Adrenal gland (tissue), 9 donors: ENCODE measurements at regions not wholly inside any gene's neighbourhood (a gene's known extent, or its start where the extent isn't known, plus 50 kb on each side); places are given as distances from the start of the nearest gene placed in this dataset.

Experiments
- DNase-seq, 7 donors: peaks; one replicate each; pipeline ENCODE4 v3.0.0-alpha.2; 2019 to 2020
- H3K27ac ChIP-seq, 5 donors: fragments of 200-600 bp; sonication (generic) in 4 of 5; 1 replicate in 3 of 5; 2 replicates in 2 of 5; pipeline versions ENCODE4 v1.5.1 to v1.8.0; 2016 to 2020; ENCODE audit warnings: mild to moderate bottlenecking in 1 of 5
- H3K27me3 ChIP-seq: fragments of 200-600 bp; 2 replicates; pipeline ENCODE4 v1.8.0; 2021
- H3K36me3 ChIP-seq, 2 donors: fragments of 200-600 bp; replicated peaks in 1 of 2; 1 replicate in 1 of 2; 2 replicates in 1 of 2; pipeline versions ENCODE4 v1.5.1 to v1.8.0; 2018 to 2022
- H3K4me1 ChIP-seq, 2 donors: fragments of 200-600 bp; replicated peaks in 1 of 2; 1 replicate in 1 of 2; 2 replicates in 1 of 2; pipeline versions ENCODE4 v1.5.1 to v1.8.0; 2018 to 2021
- H3K4me3 ChIP-seq, 4 donors: fragments of 200-600 bp; sonication (generic) in 3 of 4; one replicate each; pipeline ENCODE4 v1.5.1; 2016 to 2018
- H3K9me3 ChIP-seq, 3 donors: fragments of 200-600 bp; sonication (generic) in 1 of 3; replicated peaks in 1 of 3; 1 replicate in 2 of 3; 2 replicates in 1 of 3; pipeline versions ENCODE4 v1.5.1 to v1.8.0; 2016 to 2021
- CTCF ChIP-seq, 6 experiments: fragments of 450-650 bp in 4 of 6; fragments of 200-600 bp in 2 of 6; sonication (generic) in 1 of 6; IDR thresholded peaks; 1 replicate in 5 of 6; 2 replicates in 1 of 6; pipeline versions ENCODE4 v1.5.1 to v1.8.0; 2016 to 2021; ENCODE audit warnings: antibody characterized with exemption in 6 of 6, mild to moderate bottlenecking in 2 of 6, moderate library complexity in 1 of 6
- POLR2A ChIP-seq, 2 donors: fragments of 450-650 bp; IDR thresholded peaks; one replicate each; pipeline ENCODE4 v1.6.1; 2017; ENCODE audit warnings: antibody characterized with exemption in 2 of 2, mild to moderate bottlenecking in 2 of 2, moderate library complexity in 1 of 2
- WGBS, 4 donors: extraction: QIAGEN DNeasy Blood & Tissue Kit in 2 of 4; methylation state at CpG; one replicate each; pipeline versions ENCODE4 v1.1.5 to v1.1.7; 2013 to 2017; 5-methylcytosine and 5-hydroxymethylcytosine counted together
- intact Hi-C, 2 donors: fragments of 100-400 bp; cut with DNase I; formaldehyde crosslinking; loops; one replicate each; pipeline versions ENCODE4 v1.14.1 to v1.15.0; 2022 to 2023
- donor health status: healthy with polysubstance abuse.
- donor health status: Bipolar disorder and iron deficiency.
- donor health status: DM: yes; HTN: yes; CAD: no.
- donor health status: DM: no; HTN: no; CAD: no.
- donor health status: DM: no; HTN: no; CAD: no.

GRCh38 chr12:28711421-28711820 lies 437.7 kb upstream of the FAR2 start:
- H3K4me1 ChIP-seq: no peaks in the 10 kb centered on the region
- 71 to 86% (median 81%) methylated on average over 1 of the region's 1 CpG for WGBS, 4 donors
- DNase-seq: no peak
- H3K36me3 ChIP-seq: no peaks in the 10 kb centered on the region
- no peaks in the 10 kb centered on the region for H3K27me3 ChIP-seq
- intact Hi-C loops: no loop called here
- TF ChIP-seq CTCF (IDR thresholded peaks at IDR 0.05) (no peak), POLR2A (IDR thresholded peaks at IDR 0.05) (no peak)
- H3K4me3 ChIP-seq: no peak overlapping the region
- no peak overlapping the region for H3K27ac ChIP-seq
- no peaks in the 10 kb centered on the region for H3K9me3 ChIP-seq

- H3K27ac ChIP-seq: no peak overlapping the region
- no peaks in the 10 kb centered on the region for H3K36me3 ChIP-seq
- H3K4me3 ChIP-seq: no peak overlapping the region
- intact Hi-C loops: no loop called here
- no peaks in the 10 kb centered on the region for H3K27me3 ChIP-seq
- TF ChIP-seq POLR2A (IDR thresholded peaks at IDR 0.05): no peak
- TF ChIP-seq CTCF (IDR thresholded peaks at IDR 0.05): no peak
- no peak for DNase-seq
- H3K9me3 ChIP-seq: no peaks in the 10 kb centered on the region
- H3K4me1 ChIP-seq: no peaks in the 10 kb centered on the region
These were observed 406.3 kb upstream of the FAR2 start for GRCh38 chr12:28742791-28743190.

- DNase-seq: no peak
- WGBS, 4 donors: 83 to 90% (median 86%) methylated on average over 3 of the region's 3 CpGs
- no peaks in the 10 kb centered on the region for H3K9me3 ChIP-seq
- no peaks in the 10 kb centered on the region for H3K27me3 ChIP-seq
- intact Hi-C loops: no loop called here
- no peak for TF ChIP-seq CTCF (IDR thresholded peaks at IDR 0.05)
- TF ChIP-seq POLR2A (IDR thresholded peaks at IDR 0.05): no peak
- no peaks in the 10 kb centered on the region for H3K36me3 ChIP-seq
- H3K4me1 ChIP-seq: no peaks in the 10 kb centered on the region
- no peak overlapping the region for H3K4me3 ChIP-seq
- no peak overlapping the region for H3K27ac ChIP-seq
These were observed 402.2 kb upstream of the FAR2 start for GRCh38 chr12:28746734-28747325.

GRCh38 chr12:28750946-28751685 lies 398.0 kb upstream of the FAR2 start:
- H3K4me1 ChIP-seq: no peaks in the 10 kb centered on the region
- DNase-seq: no peak
- no peak for TF ChIP-seq CTCF (IDR thresholded peaks at IDR 0.05)
- TF ChIP-seq POLR2A (IDR thresholded peaks at IDR 0.05): no peak
- no peaks in the 10 kb centered on the region for H3K9me3 ChIP-seq
- H3K36me3 ChIP-seq: no peaks in the 10 kb centered on the region
- no peaks in the 10 kb centered on the region for H3K27me3 ChIP-seq
- intact Hi-C loops: no loop called here
- no peak overlapping the region for H3K4me3 ChIP-seq
- 65 to 77% (median 72%) methylated on average over 1 of the region's 1 CpG for WGBS, 4 donors
- no peak overlapping the region for H3K27ac ChIP-seq
